T-helper 1 cell (primary cell): ENCODE measurements at regions not wholly inside any gene's neighbourhood (a gene's known extent, or its start where the extent isn't known, plus 50 kb on each side); places are given as distances from the start of the nearest gene placed in this dataset.

Experiments used
- DNase-seq, 5 donors: peaks; one replicate each; pipeline ENCODE4 v3.0.0-alpha.2; 2012 to 2020

- no peak for DNase-seq
These were observed 160.0 kb upstream of the MKI67 start for GRCh38 chr10:128286141-128286761.

GRCh38 chr10:128286762-128287500, 160.7 kb upstream of the MKI67 start:
- no peak for DNase-seq

- no peak for DNase-seq
These were observed 161.7 kb upstream of the MKI67 start for GRCh38 chr10:128287921-128288320.

- DNase-seq = no peak
These were observed 163.4 kb upstream of the MKI67 start for GRCh38 chr10:128289621-128290020.

GRCh38 chr10:128295003-128295402, 168.8 kb upstream of the MKI67 start:
- no peak for DNase-seq

GRCh38 chr10:128296253-128297007, 170.2 kb upstream of the MKI67 start:
- DNase-seq = no peak

- no peak for DNase-seq
These were observed 171.6 kb upstream of the MKI67 start for GRCh38 chr10:128297709-128298378.

- no peak for DNase-seq
These were observed 172.4 kb upstream of the MKI67 start for GRCh38 chr10:128298587-128298986.

GRCh38 chr10:128300290-128300824, 174.1 kb upstream of the MKI67 start:
- no peak for DNase-seq

- DNase-seq = no peak
These were observed 174.8 kb upstream of the MKI67 start for GRCh38 chr10:128301051-128301450.

GRCh38 chr10:128302808-128303207, 176.6 kb upstream of the MKI67 start:
- no peak for DNase-seq

- DNase-seq = no peak
These were observed 178.0 kb upstream of the MKI67 start for GRCh38 chr10:128304271-128304670.

- no peak for DNase-seq
These were observed 179.6 kb upstream of the MKI67 start for GRCh38 chr10:128305601-128306345.

GRCh38 chr10:128306535-128306934, 180.3 kb upstream of the MKI67 start:
- no peak for DNase-seq

GRCh38 chr10:128306966-128307365, 180.7 kb upstream of the MKI67 start:
- no peak for DNase-seq

- no peak for DNase-seq
These were observed 181.6 kb upstream of the MKI67 start for GRCh38 chr10:128307820-128308219.

GRCh38 chr10:128310971-128311658, 184.9 kb upstream of the MKI67 start:
- no peak for DNase-seq

GRCh38 chr10:128312250-128312649, 186.0 kb upstream of the MKI67 start:
- DNase-seq = no peak

- DNase-seq = no peak
These were observed 188.5 kb upstream of the MKI67 start for GRCh38 chr10:128314686-128315085.

- DNase-seq = no peak
These were observed 190.0 kb upstream of the MKI67 start for GRCh38 chr10:128316121-128316726.

- no peak for DNase-seq
These were observed 190.7 kb upstream of the MKI67 start for GRCh38 chr10:128316925-128317324.
